Kidney (tissue), 13 donors: ENCODE measurements at regions not wholly inside any gene's neighbourhood (a gene's known extent, or its start where the extent isn't known, plus 50 kb on each side); places are given as distances from the start of the nearest gene placed in this dataset.
A peak's percentile ranks its signal among the peaks of the same experiment; 100 is the strongest.

ENCODE experiments used
- DNase-seq, 5 donors: peaks; one replicate each; pipeline ENCODE4 v3.0.0-alpha.2; 2013 to 2020
- FAIRE-seq: peaks from 2 replicates; lab custom pipeline; 2012; peaks lifted over from hg19 to GRCh38; lab: Jason Lieb, UNC
- H3K27ac ChIP-seq, 2 donors: one replicate each; pipeline ENCODE4 v1.7.0; 2013; ENCODE audit warnings: low read depth in 2 of 2, low read length in 2 of 2, inconsistent platforms in 1 of 2
- H3K27me3 ChIP-seq: one replicate; pipeline ENCODE4 v1.7.1; 2013; ENCODE audit warnings: low read length, inconsistent platforms; ENCODE audit not compliant: control insufficient read depth, insufficient read depth
- H3K36me3 ChIP-seq, 3 donors: one replicate each; pipeline versions ENCODE4 v1.7.0 to v1.7.1; 2013; ENCODE audit warnings: low read length in 3 of 3, control low read depth in 1 of 3, inconsistent platforms in 1 of 3; ENCODE audit not compliant: insufficient read depth in 3 of 3, control insufficient read depth in 2 of 3
- H3K4me1 ChIP-seq, 3 donors: one replicate each; pipeline versions ENCODE4 v1.7.0 to v1.7.1; 2013; ENCODE audit warnings: low read length in 3 of 3, inconsistent platforms in 1 of 3, low read depth in 1 of 3; ENCODE audit not compliant: control insufficient read depth in 2 of 3, insufficient read depth in 2 of 3
- H3K4me3 ChIP-seq, 3 donors: one replicate each; pipeline versions ENCODE4 v1.7.0 to v1.8.1; 2013; ENCODE audit warnings: low read length in 3 of 3, control low read depth in 1 of 3, inconsistent platforms in 1 of 3
- H3K9ac ChIP-seq, 3 donors: one replicate each; pipeline versions ENCODE4 v1.7.0 to v1.7.1; 2013; ENCODE audit warnings: low read length in 3 of 3, control low read depth in 1 of 3, inconsistent platforms in 1 of 3
- H3K9me3 ChIP-seq, 3 donors: one replicate each; pipeline versions ENCODE4 v1.7.0 to v1.7.1; 2013; ENCODE audit warnings: low read length in 3 of 3, control low read depth in 1 of 3, inconsistent platforms in 1 of 3; ENCODE audit not compliant: control insufficient read depth in 2 of 3, insufficient read depth in 1 of 3
- intact Hi-C: fragments of 100-400 bp; cut with DNase I; formaldehyde crosslinking; loops from one replicate; pipeline ENCODE4 v1.11.1; 2022
- TF ChIP-seq, protein P1 (sequence below): IDR thresholded peaks from 3 replicates; pipeline ENCODE4 v1.5.1; 2012; ENCODE audit warnings: mild to moderate bottlenecking, moderate library complexity, borderline replicate concordance; ENCODE audit not compliant: insufficient read depth; ENCODE audit errors: extremely low read depth
- donor health status: control.
- donor health status: control.
- donor health status: control.
- donor health status: control.
- donor health status: control.
- donor health status: DM: yes; HTN: yes; CAD: no.
- donor health status: Normal renal cell carcinoma (clear cell type).

DNA sequence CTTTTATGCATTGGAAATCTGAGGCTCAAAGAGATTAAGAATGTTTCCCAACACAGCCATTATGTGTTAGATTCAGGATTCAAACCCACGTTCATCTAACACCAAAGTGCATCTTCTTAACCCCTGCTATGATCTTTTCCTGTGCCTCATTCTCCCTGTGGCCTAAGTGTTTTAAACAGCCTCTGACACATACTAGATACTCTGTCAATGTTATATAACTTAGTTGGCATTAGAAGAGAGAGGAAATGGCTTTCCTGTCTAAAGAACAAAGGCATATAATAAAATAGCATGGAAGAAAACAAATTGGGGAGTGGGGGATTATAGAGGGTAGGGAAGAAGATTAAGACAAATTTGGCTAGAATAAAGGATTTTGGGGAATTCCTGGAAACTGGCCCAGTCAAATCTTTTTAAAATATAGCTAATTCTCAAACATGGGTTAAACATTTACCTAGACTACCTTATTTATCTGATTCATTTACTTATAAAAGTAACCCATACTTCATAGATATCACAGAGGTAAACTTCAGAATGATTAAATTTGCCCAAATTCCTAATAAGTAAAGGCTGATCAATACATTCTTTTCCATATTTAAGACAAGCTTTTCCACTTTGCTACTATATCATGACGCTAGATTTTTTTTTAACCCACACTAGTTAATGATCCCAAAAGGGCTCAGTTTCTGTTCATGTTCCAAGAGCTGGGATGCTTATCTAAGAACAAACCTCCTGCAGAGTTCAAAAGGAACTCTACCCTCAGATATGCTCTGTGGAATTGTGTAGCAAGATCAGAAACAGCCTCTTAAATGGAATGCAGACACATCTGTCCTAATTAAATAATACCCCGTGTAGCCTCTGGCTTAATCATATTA is 122.9 kb upstream of the PTPRG start:
- Histone ChIP-seq H3K9me3 (no peaks in the 10 kb centered on the region), H3K9ac (no peak overlapping the region), H3K4me1 (peaks cover 0 to 4% (median 0%) of the 10 kb centered on the region in 3 donors), H3K27me3 (no peaks in the 10 kb centered on the region), H3K27ac (no peak overlapping the region), H3K4me3 (no peak overlapping the region), H3K36me3 (no peaks in the 10 kb centered on the region)
- TF ChIP-seq, protein P1, sequence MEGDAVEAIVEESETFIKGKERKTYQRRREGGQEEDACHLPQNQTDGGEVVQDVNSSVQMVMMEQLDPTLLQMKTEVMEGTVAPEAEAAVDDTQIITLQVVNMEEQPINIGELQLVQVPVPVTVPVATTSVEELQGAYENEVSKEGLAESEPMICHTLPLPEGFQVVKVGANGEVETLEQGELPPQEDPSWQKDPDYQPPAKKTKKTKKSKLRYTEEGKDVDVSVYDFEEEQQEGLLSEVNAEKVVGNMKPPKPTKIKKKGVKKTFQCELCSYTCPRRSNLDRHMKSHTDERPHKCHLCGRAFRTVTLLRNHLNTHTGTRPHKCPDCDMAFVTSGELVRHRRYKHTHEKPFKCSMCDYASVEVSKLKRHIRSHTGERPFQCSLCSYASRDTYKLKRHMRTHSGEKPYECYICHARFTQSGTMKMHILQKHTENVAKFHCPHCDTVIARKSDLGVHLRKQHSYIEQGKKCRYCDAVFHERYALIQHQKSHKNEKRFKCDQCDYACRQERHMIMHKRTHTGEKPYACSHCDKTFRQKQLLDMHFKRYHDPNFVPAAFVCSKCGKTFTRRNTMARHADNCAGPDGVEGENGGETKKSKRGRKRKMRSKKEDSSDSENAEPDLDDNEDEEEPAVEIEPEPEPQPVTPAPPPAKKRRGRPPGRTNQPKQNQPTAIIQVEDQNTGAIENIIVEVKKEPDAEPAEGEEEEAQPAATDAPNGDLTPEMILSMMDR = no peak
- intact Hi-C loops = no loop called here
- DNase-seq (peak in 2 of 5 donors; percentile 27 to 29), FAIRE-seq (no peak)

DNA sequence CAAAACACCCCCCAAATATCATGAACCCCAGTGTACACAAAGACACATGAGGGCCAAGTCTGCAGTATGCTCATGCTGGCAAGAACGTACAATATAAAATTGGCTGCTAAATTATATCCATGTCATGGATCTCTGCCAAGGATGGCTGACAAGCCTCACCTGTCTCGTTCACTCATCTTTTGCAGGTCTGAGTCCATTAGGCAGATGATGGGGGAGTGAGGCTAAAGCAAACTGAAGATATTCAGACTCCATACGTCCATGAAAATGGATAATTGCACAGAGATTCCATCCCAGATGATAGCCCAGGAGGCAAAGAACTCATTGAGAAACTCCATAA is 122.3 kb upstream of the PTPRG start:
- Histone ChIP-seq H3K36me3 (no peaks in the 10 kb centered on the region), H3K4me1 (peaks cover 0 to 4% (median 0%) of the 10 kb centered on the region in 3 donors), H3K9me3 (no peaks in the 10 kb centered on the region), H3K27me3 (no peaks in the 10 kb centered on the region), H3K9ac (no peak overlapping the region), H3K27ac (no peak overlapping the region), H3K4me3 (no peak overlapping the region)
- DNase-seq = no peak
- no peak for FAIRE-seq
- TF ChIP-seq, protein P1 = no peak
- intact Hi-C loops = no loop called here

DNA sequence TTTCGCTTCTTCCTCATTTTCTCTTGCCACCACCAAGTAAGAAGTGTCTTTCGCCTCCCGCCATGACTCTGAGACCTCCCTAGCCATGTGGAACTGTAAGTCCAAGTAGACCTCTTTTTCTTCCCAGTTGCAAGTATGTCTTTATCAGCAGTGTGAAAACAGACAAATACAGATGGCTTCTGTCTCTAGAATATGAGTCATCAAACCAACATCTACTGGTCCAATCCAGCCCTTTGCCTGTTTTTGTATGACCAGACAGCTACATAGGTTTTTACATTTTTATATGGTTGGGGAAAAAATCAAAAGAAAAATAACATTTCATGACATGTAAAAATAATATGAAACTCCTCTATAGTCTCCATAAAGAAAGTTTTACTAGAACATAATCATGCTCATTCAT is 118.7 kb upstream of the PTPRG start:
- intact Hi-C loops = no loop called here
- no peak for DNase-seq
- H3K4me1 ChIP-seq = peaks cover 0 to 4% (median 0%) of the 10 kb centered on the region in 3 donors
- no peak overlapping the region for H3K4me3 ChIP-seq
- H3K9me3 ChIP-seq = no peaks in the 10 kb centered on the region
- no peak overlapping the region for H3K9ac ChIP-seq
- TF ChIP-seq, protein P1 = no peak
- no peaks in the 10 kb centered on the region for H3K27me3 ChIP-seq
- no peaks in the 10 kb centered on the region for H3K36me3 ChIP-seq
- no peak for FAIRE-seq
- no peak overlapping the region for H3K27ac ChIP-seq
